Nephron progenitor cell (in vitro differentiated cells): ENCODE measurements at regions not wholly inside any gene's neighbourhood (a gene's known extent, or its start where the extent isn't known, plus 50 kb on each side); places are given as distances from the start of the nearest gene placed in this dataset.

ENCODE experiments used
- DNase-seq: peaks from one replicate; pipeline ENCODE4 v3.0.0; 2021
- H3K27ac Mint-ChIP-seq: 2 replicates; pipeline ENCODE4 v1.8.0; 2021; ENCODE audit warnings: mild to moderate bottlenecking, moderate library complexity, mixed read lengths
- H3K27me3 Mint-ChIP-seq: 2 replicates; pipeline ENCODE4 v1.8.0; 2021; ENCODE audit warnings: mild to moderate bottlenecking, low read depth, mixed read lengths; ENCODE audit not compliant: poor library complexity
- H3K36me3 Mint-ChIP-seq: 2 replicates; pipeline ENCODE4 v1.8.0; 2021; ENCODE audit warnings: low read depth, mixed read lengths
- H3K4me1 Mint-ChIP-seq: 2 replicates; pipeline ENCODE4 v1.8.0; 2021; ENCODE audit warnings: mixed read lengths
- H3K4me3 Mint-ChIP-seq: 2 replicates; pipeline ENCODE4 v1.8.0; 2021; ENCODE audit warnings: mild to moderate bottlenecking, moderate library complexity, mixed read lengths
- H3K9me3 Mint-ChIP-seq: 2 replicates; pipeline ENCODE4 v1.8.0; 2021; ENCODE audit warnings: mild to moderate bottlenecking, moderate library complexity, mixed read lengths
- CTCF ChIP-seq: fragments of 200-600 bp; sonication (generic); IDR thresholded peaks from 2 replicates; pipeline ENCODE4 v1.5.0; 2021; ENCODE audit warnings: antibody characterized with exemption

- TF ChIP-seq CTCF = no peak
- H3K36me3 Mint-ChIP-seq = no peaks in the 10 kb centered on the region
- H3K4me1 Mint-ChIP-seq = peaks cover 21% of the 10 kb centered on the region
- DNase-seq = no peak
- peaks cover 35% of the 10 kb centered on the region for H3K27me3 Mint-ChIP-seq
- no peak overlapping the region for H3K4me3 Mint-ChIP-seq
- H3K27ac Mint-ChIP-seq = no peak overlapping the region
- H3K9me3 Mint-ChIP-seq = peaks cover 3% of the 10 kb centered on the region
Observed at GRCh38 chr6:44012078-44012493, 115.2 kb downstream of the MRPL14 start.

- Mint-ChIP-seq H3K9me3 (no peaks in the 10 kb centered on the region), H3K4me3 (no peak overlapping the region), H3K4me1 (peaks cover 27% of the 10 kb centered on the region), H3K27me3 (peaks cover 32% of the 10 kb centered on the region), H3K36me3 (no peaks in the 10 kb centered on the region), H3K27ac (no peak overlapping the region)
- no peak for TF ChIP-seq CTCF
- no peak for DNase-seq
Observed at GRCh38 chr6:44011350-44011920, 115.8 kb downstream of the MRPL14 start.

GRCh38 chr6:44010411-44011349 lies 116.6 kb downstream of the MRPL14 start:
- H3K4me3 Mint-ChIP-seq = no peak overlapping the region
- peaks cover 35% of the 10 kb centered on the region for H3K4me1 Mint-ChIP-seq
- H3K27me3 Mint-ChIP-seq = peaks cover 29% of the 10 kb centered on the region
- no peak overlapping the region for H3K27ac Mint-ChIP-seq
- TF ChIP-seq CTCF = no peak
- H3K9me3 Mint-ChIP-seq = no peaks in the 10 kb centered on the region
- no peaks in the 10 kb centered on the region for H3K36me3 Mint-ChIP-seq
- DNase-seq = no peak

GRCh38 chr6:44009425-44010321 lies 117.6 kb downstream of the MRPL14 start:
- Mint-ChIP-seq H3K9me3 (no peaks in the 10 kb centered on the region), H3K4me3 (no peak overlapping the region), H3K4me1 (peaks cover 45% of the 10 kb centered on the region)

GRCh38 chr6:44008821-44009370 lies 118.4 kb downstream of the MRPL14 start:
- H3K4me3 Mint-ChIP-seq = no peak overlapping the region
- no peaks in the 10 kb centered on the region for H3K36me3 Mint-ChIP-seq
- H3K27me3 Mint-ChIP-seq = peaks cover 37% of the 10 kb centered on the region
- no peaks in the 10 kb centered on the region for H3K9me3 Mint-ChIP-seq
- peaks cover 49% of the 10 kb centered on the region for H3K4me1 Mint-ChIP-seq
- no peak overlapping the region for H3K27ac Mint-ChIP-seq
- DNase-seq = no peak
- TF ChIP-seq CTCF = no peak

More at GRCh38 chr6:44009425-44010321, 117.6 kb downstream of the MRPL14 start:
- no peak for TF ChIP-seq CTCF
- H3K36me3 Mint-ChIP-seq = no peaks in the 10 kb centered on the region
- H3K27me3 Mint-ChIP-seq = peaks cover 33% of the 10 kb centered on the region
- DNase-seq = no peak
- no peak overlapping the region for H3K27ac Mint-ChIP-seq
